ENCODE measurements at regions not wholly inside any gene's neighbourhood (a gene's known extent, or its start where the extent isn't known, plus 50 kb on each side); places are given as distances from the start of the nearest gene placed in this dataset.

- TF ChIP-seq, protein P1, sequence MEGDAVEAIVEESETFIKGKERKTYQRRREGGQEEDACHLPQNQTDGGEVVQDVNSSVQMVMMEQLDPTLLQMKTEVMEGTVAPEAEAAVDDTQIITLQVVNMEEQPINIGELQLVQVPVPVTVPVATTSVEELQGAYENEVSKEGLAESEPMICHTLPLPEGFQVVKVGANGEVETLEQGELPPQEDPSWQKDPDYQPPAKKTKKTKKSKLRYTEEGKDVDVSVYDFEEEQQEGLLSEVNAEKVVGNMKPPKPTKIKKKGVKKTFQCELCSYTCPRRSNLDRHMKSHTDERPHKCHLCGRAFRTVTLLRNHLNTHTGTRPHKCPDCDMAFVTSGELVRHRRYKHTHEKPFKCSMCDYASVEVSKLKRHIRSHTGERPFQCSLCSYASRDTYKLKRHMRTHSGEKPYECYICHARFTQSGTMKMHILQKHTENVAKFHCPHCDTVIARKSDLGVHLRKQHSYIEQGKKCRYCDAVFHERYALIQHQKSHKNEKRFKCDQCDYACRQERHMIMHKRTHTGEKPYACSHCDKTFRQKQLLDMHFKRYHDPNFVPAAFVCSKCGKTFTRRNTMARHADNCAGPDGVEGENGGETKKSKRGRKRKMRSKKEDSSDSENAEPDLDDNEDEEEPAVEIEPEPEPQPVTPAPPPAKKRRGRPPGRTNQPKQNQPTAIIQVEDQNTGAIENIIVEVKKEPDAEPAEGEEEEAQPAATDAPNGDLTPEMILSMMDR (conservative IDR thresholded peaks at IDR 0.05; ENCODE audit: control insufficient read depth, insufficient read depth, low read depth, low read length) = no peak
- H3K4me3 ChIP-seq (ENCODE audit: control insufficient read depth, low read depth, low read length) = no peak overlapping the region
- no peak for DNase-seq (ENCODE audit: low read depth)
Observed at GRCh38 chr6:14422917-14423316, 305.3 kb downstream of the CD83 start.

DNA sequence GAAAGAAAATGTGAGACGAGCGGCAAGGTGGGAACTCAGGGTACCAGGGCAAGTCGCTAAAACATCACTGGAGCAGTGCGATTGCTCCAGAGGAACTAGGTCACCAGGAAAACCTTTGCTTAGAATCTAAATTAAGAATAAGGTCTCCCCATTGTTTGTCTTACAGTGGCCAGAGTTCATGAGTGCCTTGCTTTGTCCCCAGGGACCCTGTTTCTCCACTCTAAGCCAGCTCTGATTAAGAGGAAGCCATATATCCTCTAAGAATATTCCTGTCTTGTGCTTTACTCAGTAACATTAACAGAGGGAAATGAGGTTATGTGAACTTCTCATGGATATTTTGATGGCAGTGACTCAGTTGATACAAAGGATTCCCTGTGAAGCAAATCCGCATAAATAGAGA, 305.8 kb downstream of the CD83 start:
- H3K4me3 ChIP-seq (ENCODE audit: control insufficient read depth, low read depth, low read length) = no peak overlapping the region
- TF ChIP-seq, protein P1 (conservative IDR thresholded peaks at IDR 0.05; ENCODE audit: control insufficient read depth, insufficient read depth, low read depth, low read length) = no peak
- peak; percentile 71 for DNase-seq (ENCODE audit: low read depth)

- DNase-seq (ENCODE audit: low read depth) = no peak
- TF ChIP-seq, protein P1 (conservative IDR thresholded peaks at IDR 0.05; ENCODE audit: control insufficient read depth, insufficient read depth, low read depth, low read length) = no peak
- no peak overlapping the region for H3K4me3 ChIP-seq (ENCODE audit: control insufficient read depth, low read depth, low read length)
Observed at GRCh38 chr6:14423955-14424354, 306.4 kb downstream of the CD83 start.

GRCh38 chr6:14425805-14426204, 308.2 kb downstream of the CD83 start:
- TF ChIP-seq, protein P1 (conservative IDR thresholded peaks at IDR 0.05; ENCODE audit: control insufficient read depth, insufficient read depth, low read depth, low read length) = no peak
- H3K4me3 ChIP-seq (ENCODE audit: control insufficient read depth, low read depth, low read length) = no peak overlapping the region
- no peak for DNase-seq (ENCODE audit: low read depth)

DNA sequence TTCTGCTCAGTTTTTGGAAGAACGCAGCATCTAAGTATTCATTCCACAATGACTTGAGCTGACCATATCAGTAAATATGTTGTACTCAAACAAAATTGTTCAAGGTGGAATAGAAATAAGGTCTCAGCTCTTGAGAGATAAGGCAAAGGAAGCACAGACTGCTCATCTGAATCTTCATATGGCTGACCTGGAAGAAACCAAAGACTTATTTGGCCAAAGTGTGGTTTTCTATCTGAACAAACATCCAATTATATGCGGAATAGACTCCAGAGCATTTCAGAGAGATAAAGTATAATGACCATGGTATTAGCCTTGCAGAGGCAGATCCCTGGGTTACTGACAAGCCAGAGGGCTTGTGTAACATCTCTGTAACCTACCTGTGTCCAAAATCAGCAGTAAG, 308.7 kb downstream of the CD83 start:
- TF ChIP-seq, protein P1 (conservative IDR thresholded peaks at IDR 0.05; ENCODE audit: control insufficient read depth, insufficient read depth, low read depth, low read length) = no peak
- DNase-seq (ENCODE audit: low read depth) = no peak
- H3K4me3 ChIP-seq (ENCODE audit: control insufficient read depth, low read depth, low read length) = no peak overlapping the region

GRCh38 chr6:14428269-14428668, 310.7 kb downstream of the CD83 start:
- no peak overlapping the region for H3K4me3 ChIP-seq (ENCODE audit: control insufficient read depth, low read depth, low read length)
- DNase-seq (ENCODE audit: low read depth) = no peak
- TF ChIP-seq, protein P1 (conservative IDR thresholded peaks at IDR 0.05; ENCODE audit: control insufficient read depth, insufficient read depth, low read depth, low read length) = no peak

DNA sequence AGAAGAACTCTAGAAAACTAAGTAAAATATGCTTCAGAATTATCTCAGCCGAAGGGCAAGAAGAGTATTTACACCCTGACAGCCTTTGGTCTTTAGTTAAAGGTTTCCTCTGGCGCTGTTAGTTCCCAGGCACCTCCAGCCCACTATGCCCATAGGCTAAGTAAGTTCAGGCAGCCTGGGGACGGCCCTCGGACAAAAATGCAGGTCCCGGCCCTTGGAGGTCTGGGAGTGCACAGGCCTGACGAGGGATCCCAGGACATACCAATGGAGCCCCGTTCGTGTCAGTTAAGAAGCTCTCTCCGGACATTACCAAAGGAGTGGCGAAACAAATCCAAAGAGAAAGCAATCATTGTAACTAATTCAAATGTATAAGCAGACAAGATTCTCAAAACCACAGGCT, 311.8 kb downstream of the CD83 start:
- no peak overlapping the region for H3K4me3 ChIP-seq (ENCODE audit: control insufficient read depth, low read depth, low read length)
- DNase-seq (ENCODE audit: low read depth) = no peak
- TF ChIP-seq, protein P1 (conservative IDR thresholded peaks at IDR 0.05; ENCODE audit: control insufficient read depth, insufficient read depth, low read depth, low read length) = no peak

Data from fibroblast of mammary gland (primary cell).